Endothelial cell of umbilical vein (primary cell): ENCODE measurements at regions not wholly inside any gene's neighbourhood (a gene's known extent, or its start where the extent isn't known, plus 50 kb on each side); places are given as distances from the start of the nearest gene placed in this dataset.

Experiments used
- CTCF ChIP-seq, 2 donors: IDR thresholded peaks; 1 replicate in 1 of 2; 2 replicates in 1 of 2; pipeline ENCODE4 v1.5.1; 2011; ENCODE audit warnings: low read length in 2 of 2, mild to moderate bottlenecking in 2 of 2, moderate library complexity in 2 of 2, control low read depth in 1 of 2, inconsistent platforms in 1 of 2, low read depth in 1 of 2; ENCODE audit not compliant: insufficient read depth in 1 of 2; ENCODE audit errors: extremely low read depth in 1 of 2
- EZH2 ChIP-seq: IDR thresholded peaks from 2 replicates; pipeline ENCODE4 v1.6.1; 2012; ENCODE audit warnings: borderline replicate concordance, low read depth, mild to moderate bottlenecking, moderate library complexity, low read length, inconsistent platforms; ENCODE audit not compliant: severe bottlenecking
- JUN ChIP-seq: IDR thresholded peaks from 2 replicates; pipeline ENCODE4 v1.6.1; 2011; ENCODE audit warnings: borderline replicate concordance, low read depth; ENCODE audit not compliant: insufficient read length, insufficient read depth
- MAX ChIP-seq: IDR thresholded peaks from 2 replicates; pipeline ENCODE4 v1.6.1; 2011; ENCODE audit not compliant: insufficient read depth, insufficient read length
- MYC ChIP-seq: IDR thresholded peaks from one replicate; pipeline ENCODE4 v1.6.1; 2011; ENCODE audit warnings: mild to moderate bottlenecking, low read depth, low read length
- POLR2A ChIP-seq: IDR thresholded peaks from 2 replicates; pipeline ENCODE4 v1.6.1; 2012; ENCODE audit warnings: low read depth, mild to moderate bottlenecking, control low read depth, low read length
- POLR2AphosphoS5 ChIP-seq: IDR thresholded peaks from 2 replicates; pipeline ENCODE4 v1.6.1; 2012; ENCODE audit warnings: low read depth, mild to moderate bottlenecking, control low read depth, low read length, moderate library complexity; ENCODE audit not compliant: insufficient read depth

GRCh38 chr7:77473229-77474005 is 57.3 kb upstream of the GSAP start:
- no peak for TF ChIP-seq CTCF (IDR thresholded peaks at IDR 0.05; ENCODE audit: extremely low read depth in 1 of 2, insufficient read depth in 1 of 2, low read depth in 1 of 2, low read length in 2 of 2)
- TF ChIP-seq POLR2A = no peak
- TF ChIP-seq POLR2AphosphoS5 = no peak
- no peak for TF ChIP-seq EZH2
- TF ChIP-seq MAX = no peak
- TF ChIP-seq MYC = no peak
- no peak for TF ChIP-seq JUN
